ENCODE measurements at regions not wholly inside any gene's neighbourhood (a gene's known extent, or its start where the extent isn't known, plus 50 kb on each side); places are given as distances from the start of the nearest gene placed in this dataset.

GRCh38 chr1:187892683-187893039 lies 1063.9 kb downstream of the PLA2G4A start:
- no peak overlapping the region for H3K4me3 ChIP-seq (ENCODE audit: low read length)
- H4K5ac ChIP-seq (ENCODE audit: low read length), result no peak overlapping the region
- no peak overlapping the region for H3K4ac ChIP-seq (ENCODE audit: low read depth, low read length)
- no peak overlapping the region for H3K23ac ChIP-seq (ENCODE audit: low read length)
- H3K9ac ChIP-seq (ENCODE audit: low read length), result no peak overlapping the region
- H3K36me3 ChIP-seq (ENCODE audit: control insufficient read depth, insufficient read depth, low read length), result no peaks in the 10 kb centered on the region
- no peak overlapping the region for H3K4me2 ChIP-seq (ENCODE audit: low read length)
- H3K56ac ChIP-seq (ENCODE audit: low read length), result no peak overlapping the region
- no peak overlapping the region for H2BK15ac ChIP-seq (replicated peaks; ENCODE audit: low read depth)
- H3K27ac ChIP-seq (ENCODE audit: low read depth, low read length), result no peak overlapping the region
- DNase-seq, result no peak
- H3K27me3 ChIP-seq (ENCODE audit: insufficient read depth, low read length, poor library complexity), result no peaks in the 10 kb centered on the region
- H4K8ac ChIP-seq (ENCODE audit: low read depth, low read length), result no peak overlapping the region
- H2BK120ac ChIP-seq (ENCODE audit: low read depth, low read length), result no peak overlapping the region
- no peaks in the 10 kb centered on the region for H3K79me2 ChIP-seq (ENCODE audit: control insufficient read depth, insufficient read depth, low read length)
- H2AK5ac ChIP-seq (ENCODE audit: low read length), result no peak overlapping the region
- peak overlapping the region; percentile 41 for H3K18ac ChIP-seq (ENCODE audit: low read length)
- no peak overlapping the region for H2BK5ac ChIP-seq (ENCODE audit: low read length)
- H3K4me1 ChIP-seq (ENCODE audit: control insufficient read depth, low read depth, low read length), result no peaks in the 10 kb centered on the region
- H3K79me1 ChIP-seq (ENCODE audit: low read length), result no peaks in the 10 kb centered on the region

- no peak overlapping the region for H4K8ac ChIP-seq (ENCODE audit: low read depth, low read length)
- no peak overlapping the region for H2BK15ac ChIP-seq (replicated peaks; ENCODE audit: low read depth)
- H3K56ac ChIP-seq (ENCODE audit: low read length), result no peak overlapping the region
- H2BK120ac ChIP-seq (ENCODE audit: low read depth, low read length), result no peak overlapping the region
- H3K79me1 ChIP-seq (ENCODE audit: low read length), result no peaks in the 10 kb centered on the region
- H4K5ac ChIP-seq (ENCODE audit: low read length), result no peak overlapping the region
- H3K18ac ChIP-seq (ENCODE audit: low read length), result no peak overlapping the region
- H3K23ac ChIP-seq (ENCODE audit: low read length), result no peak overlapping the region
- H3K4me2 ChIP-seq (ENCODE audit: low read length), result no peak overlapping the region
- no peak overlapping the region for H3K4ac ChIP-seq (ENCODE audit: low read depth, low read length)
- H3K4me1 ChIP-seq (ENCODE audit: control insufficient read depth, low read depth, low read length), result no peaks in the 10 kb centered on the region
- H3K36me3 ChIP-seq (ENCODE audit: control insufficient read depth, insufficient read depth, low read length), result no peaks in the 10 kb centered on the region
- H3K4me3 ChIP-seq (ENCODE audit: low read length), result no peak overlapping the region
- H3K27ac ChIP-seq (ENCODE audit: low read depth, low read length), result no peak overlapping the region
- DNase-seq, result peak; percentile 28
- no peak overlapping the region for H2BK5ac ChIP-seq (ENCODE audit: low read length)
- no peak overlapping the region for H2AK5ac ChIP-seq (ENCODE audit: low read length)
- H3K9ac ChIP-seq (ENCODE audit: low read length), result no peak overlapping the region
- H3K27me3 ChIP-seq (ENCODE audit: insufficient read depth, low read length, poor library complexity), result no peaks in the 10 kb centered on the region
- no peaks in the 10 kb centered on the region for H3K79me2 ChIP-seq (ENCODE audit: control insufficient read depth, insufficient read depth, low read length)
- WGBS (ENCODE audit: extremely low coverage, insufficient coverage, low lambda C conversion rate), result no CpG with 5 or more reads among the region's 2 CpGs
Observed at GRCh38 chr1:187893471-187893870, 1064.7 kb downstream of the PLA2G4A start.

- Histone ChIP-seq H3K18ac (ENCODE audit: low read length) (no peak overlapping the region), H3K4ac (ENCODE audit: low read depth, low read length) (no peak overlapping the region), H3K4me1 (ENCODE audit: control insufficient read depth, low read depth, low read length) (no peaks in the 10 kb centered on the region), H3K4me3 (ENCODE audit: low read length) (no peak overlapping the region), H3K9ac (ENCODE audit: low read length) (no peak overlapping the region), H2BK120ac (ENCODE audit: low read depth, low read length) (no peak overlapping the region), H4K5ac (ENCODE audit: low read length) (no peak overlapping the region), H4K8ac (ENCODE audit: low read depth, low read length) (no peak overlapping the region), H3K79me1 (ENCODE audit: low read length) (no peaks in the 10 kb centered on the region), H3K27me3 (ENCODE audit: insufficient read depth, low read length, poor library complexity) (no peaks in the 10 kb centered on the region), H3K56ac (ENCODE audit: low read length) (no peak overlapping the region), H3K27ac (ENCODE audit: low read depth, low read length) (no peak overlapping the region), H2BK5ac (ENCODE audit: low read length) (no peak overlapping the region), H3K79me2 (ENCODE audit: control insufficient read depth, insufficient read depth, low read length) (no peaks in the 10 kb centered on the region), H3K36me3 (ENCODE audit: control insufficient read depth, insufficient read depth, low read length) (no peaks in the 10 kb centered on the region), H3K4me2 (ENCODE audit: low read length) (no peak overlapping the region), H2BK15ac (replicated peaks; ENCODE audit: low read depth) (no peak overlapping the region), H3K23ac (ENCODE audit: low read length) (no peak overlapping the region), H2AK5ac (ENCODE audit: low read length) (no peak overlapping the region)
- no CpG with 5 or more reads among the region's 3 CpGs for WGBS (ENCODE audit: extremely low coverage, insufficient coverage, low lambda C conversion rate)
- no peak for DNase-seq
Observed at GRCh38 chr1:187894349-187894748, 1065.6 kb downstream of the PLA2G4A start.

GRCh38 chr1:187903223-187903622 lies 1074.5 kb downstream of the PLA2G4A start:
- H3K79me1 ChIP-seq (ENCODE audit: low read length), result no peaks in the 10 kb centered on the region
- H3K18ac ChIP-seq (ENCODE audit: low read length), result no peak overlapping the region
- H2BK15ac ChIP-seq (replicated peaks; ENCODE audit: low read depth), result no peak overlapping the region
- no peak overlapping the region for H3K4me3 ChIP-seq (ENCODE audit: low read length)
- H3K79me2 ChIP-seq (ENCODE audit: control insufficient read depth, insufficient read depth, low read length), result no peaks in the 10 kb centered on the region
- no peak overlapping the region for H3K9ac ChIP-seq (ENCODE audit: low read length)
- H3K4ac ChIP-seq (ENCODE audit: low read depth, low read length), result no peak overlapping the region
- H2AK5ac ChIP-seq (ENCODE audit: low read length), result no peak overlapping the region
- H3K36me3 ChIP-seq (ENCODE audit: control insufficient read depth, insufficient read depth, low read length), result no peaks in the 10 kb centered on the region
- no peak overlapping the region for H3K23ac ChIP-seq (ENCODE audit: low read length)
- no peak overlapping the region for H2BK120ac ChIP-seq (ENCODE audit: low read depth, low read length)
- H3K56ac ChIP-seq (ENCODE audit: low read length), result no peak overlapping the region
- H3K4me1 ChIP-seq (ENCODE audit: control insufficient read depth, low read depth, low read length), result no peaks in the 10 kb centered on the region
- H3K27me3 ChIP-seq (ENCODE audit: insufficient read depth, low read length, poor library complexity), result no peaks in the 10 kb centered on the region
- H3K4me2 ChIP-seq (ENCODE audit: low read length), result no peak overlapping the region
- DNase-seq, result no peak
- H4K5ac ChIP-seq (ENCODE audit: low read length), result no peak overlapping the region
- no CpG with 5 or more reads among the region's 1 CpG for WGBS (ENCODE audit: extremely low coverage, insufficient coverage, low lambda C conversion rate)
- H3K27ac ChIP-seq (ENCODE audit: low read depth, low read length), result no peak overlapping the region
- H2BK5ac ChIP-seq (ENCODE audit: low read length), result no peak overlapping the region
- no peak overlapping the region for H4K8ac ChIP-seq (ENCODE audit: low read depth, low read length)

- no peak overlapping the region for H3K56ac ChIP-seq (ENCODE audit: low read length)
- no peak overlapping the region for H2BK5ac ChIP-seq (ENCODE audit: low read length)
- no peak overlapping the region for H3K4ac ChIP-seq (ENCODE audit: low read depth, low read length)
- no CpG with 5 or more reads among the region's 3 CpGs for WGBS (ENCODE audit: extremely low coverage, insufficient coverage, low lambda C conversion rate)
- no peak for DNase-seq
- no peak overlapping the region for H2AK5ac ChIP-seq (ENCODE audit: low read length)
- no peak overlapping the region for H3K18ac ChIP-seq (ENCODE audit: low read length)
- H3K27ac ChIP-seq (ENCODE audit: low read depth, low read length), result no peak overlapping the region
- no peak overlapping the region for H2BK15ac ChIP-seq (replicated peaks; ENCODE audit: low read depth)
- H4K8ac ChIP-seq (ENCODE audit: low read depth, low read length), result no peak overlapping the region
- no peaks in the 10 kb centered on the region for H3K79me1 ChIP-seq (ENCODE audit: low read length)
- no peak overlapping the region for H4K5ac ChIP-seq (ENCODE audit: low read length)
- no peaks in the 10 kb centered on the region for H3K4me1 ChIP-seq (ENCODE audit: control insufficient read depth, low read depth, low read length)
- no peak overlapping the region for H3K4me2 ChIP-seq (ENCODE audit: low read length)
- no peaks in the 10 kb centered on the region for H3K36me3 ChIP-seq (ENCODE audit: control insufficient read depth, insufficient read depth, low read length)
- no peak overlapping the region for H3K23ac ChIP-seq (ENCODE audit: low read length)
- no peaks in the 10 kb centered on the region for H3K27me3 ChIP-seq (ENCODE audit: insufficient read depth, low read length, poor library complexity)
- no peak overlapping the region for H2BK120ac ChIP-seq (ENCODE audit: low read depth, low read length)
- no peaks in the 10 kb centered on the region for H3K79me2 ChIP-seq (ENCODE audit: control insufficient read depth, insufficient read depth, low read length)
- no peak overlapping the region for H3K9ac ChIP-seq (ENCODE audit: low read length)
- no peak overlapping the region for H3K4me3 ChIP-seq (ENCODE audit: low read length)
Observed at GRCh38 chr1:187909382-187909781, 1080.6 kb downstream of the PLA2G4A start.

- Histone ChIP-seq H3K79me1 (ENCODE audit: low read length) (no peaks in the 10 kb centered on the region), H2AK5ac (ENCODE audit: low read length) (no peak overlapping the region), H3K4me2 (ENCODE audit: low read length) (no peak overlapping the region), H3K9ac (ENCODE audit: low read length) (no peak overlapping the region), H2BK5ac (ENCODE audit: low read length) (no peak overlapping the region), H4K5ac (ENCODE audit: low read length) (no peak overlapping the region), H3K4me3 (ENCODE audit: low read length) (no peak overlapping the region), H3K4me1 (ENCODE audit: control insufficient read depth, low read depth, low read length) (no peaks in the 10 kb centered on the region), H3K23ac (ENCODE audit: low read length) (no peak overlapping the region), H3K18ac (ENCODE audit: low read length) (no peak overlapping the region), H3K56ac (ENCODE audit: low read length) (no peak overlapping the region), H2BK15ac (replicated peaks; ENCODE audit: low read depth) (no peak overlapping the region), H3K79me2 (ENCODE audit: control insufficient read depth, insufficient read depth, low read length) (no peaks in the 10 kb centered on the region), H3K27ac (ENCODE audit: low read depth, low read length) (no peak overlapping the region), H3K27me3 (ENCODE audit: insufficient read depth, low read length, poor library complexity) (no peaks in the 10 kb centered on the region), H4K8ac (ENCODE audit: low read depth, low read length) (no peak overlapping the region), H3K36me3 (ENCODE audit: control insufficient read depth, insufficient read depth, low read length) (no peaks in the 10 kb centered on the region), H3K4ac (ENCODE audit: low read depth, low read length) (no peak overlapping the region), H2BK120ac (ENCODE audit: low read depth, low read length) (no peak overlapping the region)
- DNase-seq, result no peak
Observed at GRCh38 chr1:187911820-187912219, 1083.1 kb downstream of the PLA2G4A start.
